Smooth muscle cell (in vitro differentiated cells): ENCODE measurements at regions not wholly inside any gene's neighbourhood (a gene's known extent, or its start where the extent isn't known, plus 50 kb on each side); places are given as distances from the start of the nearest gene placed in this dataset.

ENCODE experiments used
- DNase-seq: peaks from one replicate; lab custom pipeline; 2025; ENCODE audit not compliant: unreplicated experiment; lab: John Stamatoyannopoulos, UW
- H2AFZ ChIP-seq: fragments of 200-600 bp; sonication (generic); 2 replicates; pipeline ENCODE4 v1.6.0; 2016; ENCODE audit warnings: antibody characterized with exemption, low read depth, mild to moderate bottlenecking
- H3F3A ChIP-seq: fragments of 200-600 bp; sonication (generic); 2 replicates; pipeline ENCODE4 v1.6.0; 2017; ENCODE audit warnings: antibody characterized with exemption, low read depth
- H3K27ac ChIP-seq: fragments of 200-600 bp; sonication (generic); 2 replicates; pipeline ENCODE4 v1.5.1; 2016; ENCODE audit warnings: low read depth, mild to moderate bottlenecking
- H3K27me3 ChIP-seq: fragments of 200-600 bp; sonication (generic); 2 replicates; pipeline ENCODE4 v1.6.1; 2016; ENCODE audit warnings: low read depth, mild to moderate bottlenecking
- H3K36me3 ChIP-seq: fragments of 200-600 bp; sonication (generic); 2 replicates; pipeline ENCODE4 v1.5.1; 2016; ENCODE audit warnings: low read depth
- H3K4me1 ChIP-seq: fragments of 200-600 bp; sonication (generic); 2 replicates; pipeline ENCODE4 v1.5.1; 2016; ENCODE audit warnings: low read depth
- H3K4me2 ChIP-seq: fragments of 200-600 bp; sonication (generic); 2 replicates; pipeline ENCODE4 v1.6.0; 2016; ENCODE audit warnings: mild to moderate bottlenecking
- H3K4me3 ChIP-seq: fragments of 200-600 bp; sonication (generic); 2 replicates; pipeline ENCODE4 v1.5.1; 2016; ENCODE audit warnings: mild to moderate bottlenecking
- H3K79me2 ChIP-seq: fragments of 200-600 bp; sonication (generic); 2 replicates; pipeline ENCODE4 v1.6.0; 2016; ENCODE audit warnings: low read depth, mild to moderate bottlenecking
- H3K9ac ChIP-seq: fragments of 200-600 bp; sonication (generic); 2 replicates; pipeline ENCODE4 v1.6.0; 2016; ENCODE audit warnings: low read depth
- H3K9me3 ChIP-seq: fragments of 200-600 bp; sonication (generic); replicated peaks from 2 replicates; pipeline ENCODE4 v1.5.1; 2016; ENCODE audit warnings: low read depth
- H4K20me1 ChIP-seq: fragments of 200-600 bp; sonication (generic); 2 replicates; pipeline ENCODE4 v1.6.0; 2016; ENCODE audit warnings: low read depth
- WGBS: methylation state at CpG from one replicate; pipeline ENCODE4 v1.1.7; 2016; ENCODE audit warnings: low lambda C conversion rate; 5-methylcytosine and 5-hydroxymethylcytosine counted together
- TF ChIP-seq, protein P1 (sequence below): fragments of 200-600 bp; sonication (generic); IDR thresholded peaks from 2 replicates; pipeline ENCODE4 v1.5.1; 2017; ENCODE audit warnings: borderline replicate concordance, mild to moderate bottlenecking, antibody characterized with exemption; ENCODE audit not compliant: insufficient read depth, poor library complexity, severe bottlenecking

DNA sequence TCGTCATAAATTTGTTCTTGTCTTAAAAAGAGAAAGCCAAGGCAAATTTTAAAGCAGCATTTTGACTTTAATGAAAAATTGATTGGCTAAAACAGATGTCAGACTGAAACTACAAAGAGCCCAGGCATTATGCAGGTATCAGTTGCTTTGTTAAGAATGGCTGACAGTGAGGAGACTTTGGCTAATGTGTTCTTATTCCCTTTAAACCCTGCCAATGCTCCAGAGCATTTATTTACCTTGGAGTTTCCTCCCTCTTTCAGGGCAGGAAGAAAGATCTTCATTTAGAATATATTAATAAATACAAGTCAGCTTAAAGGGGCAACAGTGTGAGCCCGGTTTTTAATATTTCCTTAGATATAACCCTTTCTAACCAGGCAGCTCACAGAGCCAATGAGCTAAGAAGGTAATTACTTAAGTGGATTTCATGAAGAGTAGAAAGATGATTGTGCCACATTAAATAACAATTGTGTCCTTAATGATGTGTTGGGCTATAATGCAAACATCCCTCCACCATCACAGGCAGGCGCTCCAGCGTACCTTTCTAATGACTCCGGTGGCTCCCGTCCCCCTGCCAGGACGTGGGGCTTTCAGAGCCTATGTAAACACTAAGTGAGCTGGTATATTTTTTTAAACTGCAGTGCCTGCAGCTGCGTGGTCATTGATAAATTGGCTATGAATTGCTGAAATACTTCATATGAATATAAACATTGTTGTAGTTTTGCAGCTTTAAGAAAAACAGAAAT, 349.4 kb upstream of the POU3F3 start:
- 58% methylated on average over 8 of the region's 8 CpGs for WGBS
- H3K27ac ChIP-seq: no peak overlapping the region

DNA sequence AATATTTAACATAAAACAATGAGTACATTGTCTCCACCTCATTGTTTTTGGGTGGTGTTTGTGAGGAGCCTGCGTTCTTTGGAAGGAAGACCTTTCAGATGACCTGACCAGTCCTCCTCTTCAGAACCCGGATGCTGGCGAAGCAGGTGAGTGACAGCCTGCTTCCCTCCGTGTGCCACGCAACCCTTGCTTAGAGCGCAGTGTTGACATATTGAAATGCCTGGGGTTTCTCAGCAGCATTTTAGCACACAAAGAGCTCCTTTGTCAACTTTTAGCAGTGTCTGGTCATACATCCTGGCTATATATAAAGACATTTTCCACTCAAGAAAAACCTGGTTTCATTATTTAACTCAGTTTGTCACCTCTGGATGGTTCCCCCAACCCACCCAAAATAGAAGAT, 335.7 kb upstream of the POU3F3 start:
- H3K9ac ChIP-seq: no peak overlapping the region
- no peaks in the 10 kb centered on the region for H3K9me3 ChIP-seq
- no peak overlapping the region for H2AFZ ChIP-seq
- H3K79me2 ChIP-seq: no peaks in the 10 kb centered on the region
- no peaks in the 10 kb centered on the region for H3F3A ChIP-seq
- no peak overlapping the region for H3K27ac ChIP-seq
- H3K27me3 ChIP-seq: peaks cover 6% of the 10 kb centered on the region
- TF ChIP-seq, protein P1, sequence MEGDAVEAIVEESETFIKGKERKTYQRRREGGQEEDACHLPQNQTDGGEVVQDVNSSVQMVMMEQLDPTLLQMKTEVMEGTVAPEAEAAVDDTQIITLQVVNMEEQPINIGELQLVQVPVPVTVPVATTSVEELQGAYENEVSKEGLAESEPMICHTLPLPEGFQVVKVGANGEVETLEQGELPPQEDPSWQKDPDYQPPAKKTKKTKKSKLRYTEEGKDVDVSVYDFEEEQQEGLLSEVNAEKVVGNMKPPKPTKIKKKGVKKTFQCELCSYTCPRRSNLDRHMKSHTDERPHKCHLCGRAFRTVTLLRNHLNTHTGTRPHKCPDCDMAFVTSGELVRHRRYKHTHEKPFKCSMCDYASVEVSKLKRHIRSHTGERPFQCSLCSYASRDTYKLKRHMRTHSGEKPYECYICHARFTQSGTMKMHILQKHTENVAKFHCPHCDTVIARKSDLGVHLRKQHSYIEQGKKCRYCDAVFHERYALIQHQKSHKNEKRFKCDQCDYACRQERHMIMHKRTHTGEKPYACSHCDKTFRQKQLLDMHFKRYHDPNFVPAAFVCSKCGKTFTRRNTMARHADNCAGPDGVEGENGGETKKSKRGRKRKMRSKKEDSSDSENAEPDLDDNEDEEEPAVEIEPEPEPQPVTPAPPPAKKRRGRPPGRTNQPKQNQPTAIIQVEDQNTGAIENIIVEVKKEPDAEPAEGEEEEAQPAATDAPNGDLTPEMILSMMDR: no peak
- WGBS: 90% methylated on average over 6 of the region's 6 CpGs
- H3K4me2 ChIP-seq: no peak overlapping the region
- no peaks in the 10 kb centered on the region for H3K36me3 ChIP-seq
- no peak for DNase-seq
- no peak overlapping the region for H3K4me3 ChIP-seq
- no peaks in the 10 kb centered on the region for H3K4me1 ChIP-seq
- no peaks in the 10 kb centered on the region for H4K20me1 ChIP-seq

More for the DNA sequence above, 349.4 kb upstream of the POU3F3 start:
- Histone ChIP-seq H3K4me3 (no peak overlapping the region), H3K9me3 (no peaks in the 10 kb centered on the region), H3K27me3 (no peaks in the 10 kb centered on the region), H3F3A (no peaks in the 10 kb centered on the region), H3K79me2 (no peaks in the 10 kb centered on the region), H3K4me2 (no peak overlapping the region), H3K9ac (no peak overlapping the region), H3K36me3 (no peaks in the 10 kb centered on the region), H2AFZ (no peak overlapping the region), H4K20me1 (no peaks in the 10 kb centered on the region), H3K4me1 (no peaks in the 10 kb centered on the region)
- TF ChIP-seq, protein P1: no peak
- DNase-seq: no peak

DNA sequence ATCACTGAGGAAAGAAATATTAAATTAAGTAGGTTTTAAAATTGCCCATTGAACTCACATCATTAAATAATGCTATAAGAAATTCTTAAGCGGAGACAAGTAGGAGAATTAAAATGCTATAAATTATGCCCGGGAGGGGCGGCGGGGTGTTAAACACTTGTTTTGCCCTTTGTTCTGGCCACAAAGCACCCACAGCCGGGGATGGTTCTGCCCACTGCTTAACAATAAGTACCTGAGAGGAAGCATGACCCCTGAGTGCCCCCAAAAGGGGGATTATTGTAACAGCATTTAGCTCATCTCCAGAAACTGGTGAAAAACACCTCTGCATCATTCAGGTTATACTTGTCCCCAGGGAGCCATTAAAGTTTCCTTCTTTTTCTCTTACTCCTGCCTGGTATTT, 332.7 kb upstream of the POU3F3 start:
- H3K4me1 ChIP-seq: no peaks in the 10 kb centered on the region
- 43% methylated on average over 5 of the region's 5 CpGs for WGBS
- H4K20me1 ChIP-seq: no peaks in the 10 kb centered on the region
- no peaks in the 10 kb centered on the region for H3F3A ChIP-seq
- H3K27me3 ChIP-seq: peaks cover 6% of the 10 kb centered on the region
- TF ChIP-seq, protein P1: no peak
- H3K79me2 ChIP-seq: no peaks in the 10 kb centered on the region
- H3K27ac ChIP-seq: no peak overlapping the region
- H3K4me2 ChIP-seq: no peak overlapping the region
- no peak overlapping the region for H3K9ac ChIP-seq
- no peaks in the 10 kb centered on the region for H3K36me3 ChIP-seq
- no peak for DNase-seq
- H3K9me3 ChIP-seq: no peaks in the 10 kb centered on the region
- H3K4me3 ChIP-seq: no peak overlapping the region
- H2AFZ ChIP-seq: no peak overlapping the region

DNA sequence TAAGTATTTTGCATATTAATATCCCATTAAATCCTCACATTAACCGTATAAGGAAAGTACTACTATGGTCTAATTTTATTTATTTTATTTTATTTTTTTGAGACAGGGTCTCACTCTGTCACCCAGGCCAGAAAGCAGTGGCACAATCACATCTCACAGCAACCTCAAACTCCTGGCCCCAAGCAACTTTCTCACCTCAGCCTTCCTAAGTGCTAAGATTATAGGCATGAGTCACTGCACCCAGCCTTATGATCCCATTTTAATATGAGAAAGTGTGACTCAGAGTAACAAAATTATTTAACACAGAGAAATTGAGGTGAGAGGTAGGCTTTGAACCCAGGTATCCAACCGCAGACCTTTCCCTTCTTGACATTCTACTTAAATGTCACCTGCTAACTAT, 330.0 kb upstream of the POU3F3 start:
- Histone ChIP-seq H3K9me3 (no peaks in the 10 kb centered on the region), H3F3A (no peaks in the 10 kb centered on the region), H3K4me3 (no peak overlapping the region), H3K27ac (no peak overlapping the region), H3K27me3 (peaks cover 6% of the 10 kb centered on the region), H3K79me2 (no peaks in the 10 kb centered on the region), H3K4me1 (no peaks in the 10 kb centered on the region), H3K4me2 (no peak overlapping the region), H4K20me1 (no peaks in the 10 kb centered on the region), H3K9ac (no peak overlapping the region), H3K36me3 (no peaks in the 10 kb centered on the region), H2AFZ (no peak overlapping the region)
- TF ChIP-seq, protein P1: no peak
- WGBS: 85% methylated on average over 2 of the region's 2 CpGs
- DNase-seq: no peak
